ENCODE measurements at regions not wholly inside any gene's neighbourhood (a gene's known extent, or its start where the extent isn't known, plus 50 kb on each side); places are given as distances from the start of the nearest gene placed in this dataset.

GRCh38 chr4:144304025-144304424, 163.5 kb upstream of the GYPA start:
- no peak for DNase-seq

DNA sequence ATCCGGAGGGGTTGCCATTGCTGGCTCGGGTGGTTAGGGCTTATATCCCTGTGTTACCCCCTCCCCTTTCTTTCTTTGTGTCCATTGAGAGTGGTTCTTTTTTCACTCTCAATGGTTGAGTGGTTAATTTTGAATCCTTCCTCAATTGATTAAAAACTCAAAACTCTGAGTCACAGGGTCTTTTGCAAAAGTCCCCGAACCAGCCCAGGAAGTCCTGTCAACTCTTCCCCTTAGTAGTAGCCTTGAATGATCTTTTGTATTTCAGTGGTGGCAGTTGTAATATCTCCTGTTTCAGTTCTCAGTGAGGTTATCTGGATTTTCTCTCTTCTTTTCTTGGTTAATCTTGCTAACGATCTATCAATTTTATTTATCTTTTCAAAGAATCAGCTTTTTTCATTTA, 170.0 kb upstream of the GYPA start:
- DNase-seq = no peak

- DNase-seq = no peak
Measured at GRCh38 chr4:144313370-144313769, 172.9 kb upstream of the GYPA start.

GRCh38 chr4:144316869-144317268, 176.4 kb upstream of the GYPA start:
- DNase-seq = no peak

DNA sequence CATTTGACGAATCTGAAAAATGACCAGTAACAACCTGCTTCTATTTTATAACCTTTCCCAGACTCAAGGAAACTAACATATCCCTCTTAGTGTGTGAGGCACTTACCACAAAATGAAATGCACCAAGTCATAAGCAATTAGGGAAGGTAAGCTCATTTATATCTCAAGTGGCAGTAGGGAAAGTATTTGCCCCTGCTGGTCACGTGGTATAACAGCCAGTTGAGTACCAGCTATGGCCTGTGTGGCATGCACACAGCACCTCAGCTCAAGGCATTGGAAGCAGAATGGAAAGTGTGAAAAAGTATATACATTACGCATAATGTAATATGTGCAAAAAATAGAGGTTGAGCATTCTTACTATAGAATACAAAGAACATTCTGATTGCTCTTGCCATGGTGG, 178.3 kb upstream of the GYPA start:
- DNase-seq = no peak

GRCh38 chr4:144336633-144337032, 196.1 kb upstream of the GYPA start:
- no peak for DNase-seq

- DNase-seq = no peak
Measured at GRCh38 chr4:144338148-144338547, 197.6 kb upstream of the GYPA start.

DNA sequence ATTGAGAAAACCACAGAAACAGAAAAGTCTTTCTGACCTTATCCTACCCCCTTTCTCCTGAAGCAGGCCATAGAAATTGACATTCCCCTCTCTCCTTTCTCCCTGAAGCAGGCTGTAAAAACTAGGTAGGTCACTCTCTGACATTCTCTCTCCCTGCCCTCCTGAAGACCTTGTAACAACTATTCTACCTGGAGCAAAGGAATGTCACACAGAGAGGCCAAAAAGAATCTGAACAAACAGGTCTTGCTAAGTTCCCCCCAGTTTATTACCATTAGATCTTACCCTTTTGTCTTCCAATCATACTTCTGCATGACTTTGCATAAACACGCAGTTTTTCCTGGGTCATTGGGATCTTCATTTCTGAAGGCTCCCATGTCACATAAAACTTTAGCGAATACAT, 198.3 kb upstream of the GYPA start:
- no peak for DNase-seq

GRCh38 chr4:144340931-144341330, 200.4 kb upstream of the GYPA start:
- no peak for DNase-seq

GRCh38 chr4:144342949-144343760, 202.6 kb upstream of the GYPA start:
- DNase-seq = no peak

DNA sequence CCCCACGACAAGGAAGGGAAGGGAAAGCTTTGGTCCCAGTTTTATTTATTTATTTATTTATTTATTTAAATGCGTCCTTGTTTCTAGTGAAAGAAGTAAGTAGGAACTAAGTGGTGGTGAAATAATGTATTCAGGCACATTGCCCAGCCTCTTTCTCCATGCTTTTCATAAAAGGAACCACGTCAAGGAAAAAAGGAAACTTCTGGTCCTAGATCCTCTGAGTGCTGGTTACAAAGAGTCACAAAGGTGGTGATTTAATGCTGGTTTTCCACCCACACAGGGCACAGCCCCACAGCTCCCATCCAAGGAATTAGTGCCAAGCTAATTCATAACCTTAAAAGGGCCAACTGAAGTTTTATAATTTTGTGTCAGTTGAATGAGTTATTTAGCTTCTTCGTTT, 206.6 kb upstream of the GYPA start:
- no peak for DNase-seq

DNA sequence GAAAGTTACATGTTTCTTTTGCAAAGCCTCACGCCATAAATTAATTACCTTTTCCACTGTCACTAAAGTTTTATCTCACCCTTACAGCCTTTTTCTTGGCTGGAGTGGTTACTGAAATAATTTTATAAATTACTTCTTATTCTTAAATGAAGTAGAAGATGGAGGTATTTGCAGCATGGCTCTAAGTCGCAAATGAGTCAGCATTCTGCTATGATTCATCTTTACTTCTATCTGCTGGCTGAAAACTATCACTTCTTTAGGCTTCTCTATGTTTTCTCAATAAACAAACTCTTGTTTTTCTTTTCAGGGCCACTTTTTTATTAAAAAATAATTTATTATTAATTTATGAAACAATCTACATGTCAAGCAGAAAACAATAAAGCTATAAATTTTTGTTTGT, 210.2 kb upstream of the GYPA start:
- DNase-seq = no peak

DNA sequence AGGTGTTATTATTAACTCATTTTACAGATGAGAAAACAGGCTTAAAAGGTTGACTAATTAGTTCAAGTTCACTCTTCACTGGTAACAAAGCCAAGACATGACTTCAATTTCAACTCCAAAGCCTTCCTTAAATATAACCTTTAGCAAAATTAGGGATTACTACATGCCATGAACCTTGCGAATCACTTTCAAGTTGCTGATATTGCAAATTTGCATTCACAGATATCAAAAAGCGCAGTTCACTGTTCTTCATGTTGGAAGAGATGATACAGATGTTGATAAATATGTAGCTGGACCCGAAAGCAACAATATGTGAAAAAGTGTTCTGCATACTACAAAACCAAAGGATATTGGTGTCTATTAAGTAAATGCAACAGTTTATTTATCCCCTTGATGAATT, 210.8 kb upstream of the GYPA start:
- no peak for DNase-seq

DNA sequence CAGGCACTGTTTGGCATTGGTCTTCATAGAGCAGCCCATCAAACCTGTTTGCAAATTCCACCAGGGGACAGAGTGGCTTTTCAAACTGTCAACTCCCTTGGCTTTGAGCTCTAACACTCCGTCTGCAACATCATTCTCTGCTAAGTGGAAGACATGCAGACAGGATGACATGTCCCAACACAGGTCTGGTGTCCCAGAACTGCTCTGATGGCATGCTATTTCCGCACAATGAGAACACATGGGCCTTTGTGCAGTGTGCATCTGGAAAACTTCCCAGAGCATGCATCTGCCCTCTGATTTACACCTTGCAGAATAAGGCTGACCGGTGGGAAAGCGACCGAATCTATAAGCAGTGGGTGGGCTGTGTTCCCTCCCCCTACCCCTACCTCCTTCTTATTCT, 212.8 kb upstream of the GYPA start:
- no peak for DNase-seq

GRCh38 chr4:144355811-144356757, 215.6 kb upstream of the GYPA start:
- DNase-seq = no peak

GRCh38 chr4:144356941-144357381, 216.4 kb upstream of the GYPA start:
- DNase-seq = no peak

GRCh38 chr4:144357975-144358374, 217.5 kb upstream of the GYPA start:
- DNase-seq = no peak

DNA sequence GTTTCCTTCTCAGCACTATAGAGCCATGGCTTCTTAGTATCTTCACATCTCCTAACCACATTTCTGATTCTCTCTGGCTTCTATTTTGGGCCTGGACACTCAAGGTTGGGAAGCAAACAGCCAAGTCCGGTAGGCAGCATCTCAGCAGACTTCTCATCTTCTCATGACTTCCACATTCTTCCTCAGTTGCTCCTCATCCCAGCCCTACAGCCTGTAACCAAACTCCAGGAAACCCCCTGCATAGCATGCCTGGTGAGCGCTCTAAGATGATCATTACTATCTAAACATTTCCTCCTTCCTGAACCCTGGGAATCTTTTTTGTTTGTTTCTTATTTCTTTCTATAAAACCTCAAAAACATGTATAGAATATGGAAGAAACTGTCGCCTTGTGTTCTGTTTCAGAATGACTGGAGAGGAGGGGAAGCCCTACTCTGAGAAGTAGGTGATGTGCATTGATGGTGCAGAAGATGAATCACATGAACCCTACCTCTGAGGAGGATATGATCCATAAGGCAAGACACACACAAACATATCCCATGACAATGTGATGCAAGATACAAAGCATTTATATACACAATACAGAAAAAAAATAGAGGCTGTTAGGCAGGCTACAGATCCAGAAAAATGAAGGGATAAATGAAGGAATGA, 219.8 kb upstream of the GYPA start:
- no peak for DNase-seq

GRCh38 chr4:144362366-144362765, 221.8 kb upstream of the GYPA start:
- DNase-seq = no peak

GRCh38 chr4:144363890-144364289, 223.4 kb upstream of the GYPA start:
- DNase-seq = no peak

DNA sequence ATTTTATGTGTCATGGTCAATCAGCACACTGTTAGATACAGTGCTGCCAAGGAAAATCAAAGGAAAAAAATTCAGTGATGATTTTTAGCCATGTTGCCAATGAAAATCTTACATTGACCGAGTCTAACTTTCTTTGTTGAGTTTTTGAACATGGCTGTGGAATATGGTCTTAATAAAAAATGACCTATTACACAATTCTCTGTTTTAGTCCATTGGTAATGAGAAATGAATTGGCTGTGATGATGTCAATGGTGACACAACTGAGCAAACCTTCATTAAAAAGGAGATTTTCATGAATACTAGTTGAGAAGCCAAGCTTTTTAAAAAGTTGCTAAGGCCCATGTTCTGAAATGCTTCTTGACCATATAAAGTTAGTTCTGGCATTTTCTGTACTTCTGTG, 225.9 kb upstream of the GYPA start:
- no peak for DNase-seq

GRCh38 chr4:144371485-144371884, 231.0 kb upstream of the GYPA start:
- no peak for DNase-seq

DNA sequence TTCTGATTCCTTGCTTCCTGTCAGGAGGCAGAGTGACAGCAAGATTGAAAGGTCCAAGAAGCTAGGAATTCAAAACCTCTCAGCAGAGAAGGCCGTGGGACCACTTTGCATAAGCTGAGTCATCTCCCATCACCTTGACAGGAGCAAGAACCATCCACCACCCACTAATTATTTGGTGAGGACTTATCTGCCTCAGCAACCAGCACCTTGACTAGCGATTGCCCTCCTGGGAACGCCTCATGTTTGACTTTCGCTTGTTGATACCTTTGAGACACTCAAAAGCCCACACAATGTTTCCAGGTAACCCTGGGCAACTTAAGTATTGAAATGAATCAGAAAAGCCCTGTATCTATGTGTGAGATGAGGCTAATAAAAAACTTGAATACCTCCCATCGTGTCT, 233.5 kb upstream of the GYPA start:
- no peak for DNase-seq

DNA sequence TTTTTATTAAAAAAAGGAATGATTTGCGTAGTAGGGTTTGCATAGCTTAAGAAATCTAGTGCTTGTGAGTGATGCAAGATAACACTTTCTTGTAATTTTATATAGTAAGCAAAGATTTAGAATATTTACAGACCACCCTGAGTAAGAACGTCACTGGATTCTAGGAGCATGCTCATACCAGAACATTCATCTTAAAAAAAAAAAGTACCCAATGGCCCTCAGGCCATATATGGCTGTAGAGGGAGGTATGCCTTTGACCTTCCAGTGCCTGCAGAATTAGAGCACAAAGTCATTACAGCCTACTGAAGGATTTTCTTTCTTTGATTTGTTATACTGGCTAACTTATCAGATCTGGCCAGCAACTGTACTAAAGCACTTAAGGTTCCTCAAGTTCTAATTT, 236.3 kb upstream of the GYPA start:
- DNase-seq = no peak

All from NCI-H146 (cell line).